HS-27A (cell line): ENCODE measurements at regions not wholly inside any gene's neighbourhood (a gene's known extent, or its start where the extent isn't known, plus 50 kb on each side); places are given as distances from the start of the nearest gene placed in this dataset.
A peak's percentile ranks its signal among the peaks of the same experiment; 100 is the strongest.
"Not testable (repeated sequence)": the region's sequence is repeated elsewhere in the genome, so short reads cannot be mapped to it uniquely, and the experiment has no call there.

Experiments used
- DNase-seq: peaks from one replicate; pipeline ENCODE4 v3.0.0-alpha.2; 2012; ENCODE audit warnings: low read depth, missing footprints

DNA sequence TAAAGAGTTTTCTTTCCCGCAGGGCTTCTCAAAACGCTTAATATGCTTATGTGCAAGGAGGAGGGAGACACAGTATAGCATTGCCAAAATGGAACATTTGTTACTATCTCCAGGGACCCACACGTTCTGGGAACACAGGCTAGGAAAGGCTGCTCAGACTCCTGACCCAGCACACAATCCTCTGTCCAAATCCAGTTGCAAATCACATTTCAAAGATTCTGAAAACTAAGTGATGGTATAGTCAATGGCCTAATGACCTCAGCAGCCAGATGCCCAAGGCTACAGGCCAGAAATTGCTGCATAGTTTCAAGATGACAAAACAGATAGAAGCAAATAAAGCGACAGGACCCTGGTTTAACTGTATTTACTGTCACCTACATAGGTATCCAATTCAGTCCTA, 97.0 kb upstream of the GRIP1 start:
- DNase-seq: no peak

DNA sequence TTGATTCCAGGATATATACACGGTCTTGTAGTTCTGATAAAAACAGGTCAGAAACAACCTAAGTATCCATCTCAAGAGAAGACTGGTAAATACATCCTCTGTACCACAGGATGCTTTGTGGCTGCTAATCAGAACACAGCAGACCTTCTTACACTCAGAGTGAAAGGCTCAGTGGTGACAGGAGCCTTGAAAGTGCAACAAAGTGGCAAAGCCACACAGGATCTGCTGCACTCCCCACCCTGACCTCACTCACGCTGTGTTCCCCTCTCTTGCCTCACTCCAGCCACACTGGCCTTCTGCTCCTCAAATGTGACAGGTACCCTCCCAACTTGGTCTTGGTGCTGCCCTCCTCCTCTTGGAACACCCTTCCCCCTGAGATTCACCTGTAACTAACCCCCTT, 98.1 kb upstream of the GRIP1 start:
- DNase-seq: no peak

DNA sequence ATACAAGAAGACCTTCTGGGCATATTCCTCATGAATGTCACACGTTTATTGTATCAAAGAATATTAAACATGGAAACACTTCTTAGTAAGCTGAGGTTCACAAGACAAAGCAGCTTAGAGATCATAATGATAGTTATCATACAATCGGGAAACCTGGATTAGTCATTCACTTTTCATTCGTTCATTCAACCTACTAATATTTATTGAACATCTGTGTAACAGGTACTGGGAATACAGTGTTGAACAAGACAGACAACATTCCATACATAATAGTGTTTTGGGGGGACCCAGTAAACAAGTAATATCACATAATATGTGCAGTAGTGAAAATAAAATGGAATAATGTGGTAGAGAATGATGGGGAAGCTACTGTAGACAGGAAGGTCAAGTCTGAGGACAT, 100.6 kb upstream of the GRIP1 start:
- no peak for DNase-seq

DNA sequence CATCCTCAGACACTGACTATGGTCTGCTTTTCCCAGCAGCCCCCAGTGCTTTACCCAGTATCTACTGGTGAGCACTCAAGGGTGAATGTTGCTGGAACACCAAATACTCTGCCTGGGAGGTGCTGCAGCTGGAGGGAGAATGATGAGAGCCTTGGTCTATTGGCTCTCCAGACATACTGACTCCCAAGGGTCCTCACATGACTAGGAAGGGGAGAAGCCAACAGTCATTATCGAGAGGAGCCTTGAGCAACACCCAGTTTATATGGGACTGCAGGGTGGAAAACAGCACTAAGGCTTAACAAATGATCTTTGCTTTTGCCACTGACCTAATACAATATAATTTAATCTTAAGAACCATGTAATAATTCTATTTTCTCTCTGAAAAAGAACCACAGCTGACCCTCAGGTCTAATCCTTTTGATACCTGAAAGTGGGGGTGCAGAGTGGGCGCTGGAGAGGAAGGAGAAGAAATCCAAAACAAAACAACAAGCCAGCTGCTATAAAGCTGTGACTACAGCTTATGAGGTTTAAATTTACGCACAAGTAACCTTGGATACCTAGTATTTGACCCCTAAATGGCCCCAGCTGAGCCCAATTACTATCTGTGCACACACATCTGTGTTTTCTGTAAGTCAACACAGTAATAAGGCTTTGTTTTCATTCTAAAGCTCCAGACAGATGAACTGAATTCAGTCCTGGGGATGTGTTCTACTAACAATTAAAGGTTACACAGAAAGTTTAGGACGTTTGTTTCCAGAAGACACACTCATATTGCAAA, 107.8 kb upstream of the GRIP1 start:
- DNase-seq: no peak

DNA sequence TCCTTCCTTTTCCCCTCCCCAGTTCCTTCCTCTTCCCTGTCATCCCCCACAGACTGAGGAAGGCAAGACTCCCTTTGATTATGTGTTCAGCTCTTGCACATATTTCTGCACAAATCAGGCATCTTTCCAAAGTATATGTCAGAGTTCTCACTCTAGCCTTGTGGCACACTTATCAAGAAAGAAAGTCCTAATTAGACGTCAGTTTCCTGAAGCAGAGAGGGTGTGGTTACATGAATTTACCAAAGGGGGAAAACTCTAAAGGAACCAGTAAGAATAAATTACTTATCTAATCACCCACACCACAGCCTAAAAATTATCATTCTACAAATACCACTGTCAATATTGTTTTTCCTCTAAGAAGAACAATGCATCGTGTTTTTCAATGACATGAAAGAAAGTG, 120.7 kb upstream of the GRIP1 start:
- DNase-seq: no peak

DNA sequence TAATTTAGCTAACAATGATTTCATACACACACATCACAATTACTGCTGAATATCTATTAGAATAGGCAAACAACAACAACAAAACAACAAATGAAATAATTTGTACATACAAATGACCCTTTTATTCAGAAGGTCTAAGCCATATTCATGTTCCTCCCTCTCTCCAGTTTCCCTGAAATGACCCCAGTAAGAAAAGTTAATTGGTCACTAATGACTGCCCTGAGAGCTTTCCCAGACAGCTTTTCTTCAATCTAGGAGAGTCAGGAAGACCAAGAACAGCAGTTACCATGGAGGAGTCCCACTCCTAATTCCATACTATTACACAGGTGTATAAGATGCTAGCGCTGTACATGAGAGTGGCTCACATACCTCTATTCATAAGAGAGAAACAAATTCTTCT, 121.2 kb upstream of the GRIP1 start:
- no peak for DNase-seq

DNA sequence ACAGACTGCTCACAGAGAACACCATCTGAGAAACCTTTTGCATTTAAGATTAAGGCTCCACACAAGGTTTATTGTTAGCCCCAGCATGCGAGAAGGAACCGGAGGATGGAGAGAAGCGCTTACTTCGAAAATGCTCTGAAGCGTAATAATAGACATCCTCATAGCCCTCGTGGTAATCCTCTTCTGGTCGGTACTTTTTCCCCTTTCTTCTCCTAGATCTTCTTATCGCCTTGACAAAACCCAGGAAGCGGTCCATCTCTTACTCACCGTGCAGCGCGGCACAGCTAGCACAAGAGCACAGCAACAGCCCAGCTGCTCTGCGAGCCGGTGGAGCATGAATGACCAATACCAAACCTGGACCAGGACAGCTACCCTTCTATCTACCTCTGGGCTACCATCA, 125.1 kb upstream of the GRIP1 start:
- DNase-seq: no peak

DNA sequence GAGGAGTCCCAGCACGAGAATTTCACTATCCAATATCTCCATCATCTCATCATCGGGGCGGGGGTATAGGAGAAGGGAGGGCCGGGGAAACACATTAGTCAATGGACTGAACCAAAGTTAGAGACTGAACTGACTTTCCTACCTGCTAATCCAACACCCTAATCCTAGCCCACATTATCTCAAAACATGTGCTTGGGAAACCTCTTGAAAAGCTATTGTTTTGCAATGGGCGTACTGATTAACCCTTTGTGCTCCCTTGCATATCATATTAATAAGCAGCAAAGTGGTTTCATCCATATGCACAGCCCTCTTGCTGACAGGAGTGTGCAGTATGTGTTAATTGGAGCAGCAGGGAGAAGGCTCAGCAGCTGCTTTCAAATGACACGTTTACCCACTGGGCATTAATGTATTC, 125.7 kb upstream of the GRIP1 start:
- no peak for DNase-seq

DNA sequence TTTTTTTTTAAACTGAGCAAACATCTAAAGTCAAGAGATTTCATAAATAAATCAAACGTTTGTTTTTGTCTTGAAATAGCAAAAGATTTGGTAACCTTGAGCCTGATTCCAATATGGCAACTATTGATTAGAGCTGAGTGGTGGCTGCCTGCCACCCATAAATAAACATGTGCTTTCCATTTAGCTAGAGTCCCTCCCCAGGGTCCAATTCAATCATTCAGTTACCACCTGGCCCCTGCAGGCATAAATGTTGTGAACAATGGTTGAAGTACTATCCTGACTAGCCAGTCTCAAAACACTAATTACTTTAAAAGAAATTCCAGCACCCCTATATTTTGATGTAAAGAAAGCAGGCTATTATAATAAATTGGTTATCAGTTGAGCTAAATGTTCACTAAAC, 129.7 kb upstream of the GRIP1 start:
- DNase-seq: no peak

DNA sequence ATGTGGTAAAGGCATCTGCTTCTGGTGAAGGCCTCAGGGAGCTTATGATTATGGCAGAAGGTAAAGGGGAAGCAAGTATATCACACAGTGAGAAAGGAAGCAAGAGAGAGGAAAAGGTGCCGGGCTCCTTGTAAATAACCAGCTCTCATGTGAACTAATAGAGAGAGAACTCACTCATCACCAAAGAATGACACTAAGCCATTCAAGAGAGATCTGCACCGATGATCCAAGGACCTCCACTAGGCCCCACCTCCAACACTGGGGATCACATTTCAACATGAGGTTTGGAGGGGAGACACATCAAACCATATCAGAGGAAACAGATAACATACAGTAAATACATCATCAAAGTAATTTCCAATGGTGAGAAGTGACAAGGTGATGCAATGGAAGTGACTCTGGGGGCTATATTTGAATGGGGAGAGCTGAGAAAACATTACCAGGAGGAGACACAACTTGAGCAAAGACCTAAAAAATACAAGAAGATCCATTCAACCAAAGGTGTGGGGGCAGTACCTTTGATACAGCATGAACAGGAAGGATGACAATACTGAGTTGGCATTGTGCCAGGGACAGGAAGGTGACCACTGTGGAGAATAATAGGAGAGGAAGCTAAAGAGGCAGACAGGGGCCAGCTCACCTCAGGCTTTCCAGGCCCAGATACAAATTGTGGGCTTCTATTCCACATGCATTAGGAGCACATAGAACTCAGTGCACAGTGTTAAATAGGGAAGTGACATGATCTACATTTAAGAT, 134.4 kb upstream of the GRIP1 start:
- no peak for DNase-seq

DNA sequence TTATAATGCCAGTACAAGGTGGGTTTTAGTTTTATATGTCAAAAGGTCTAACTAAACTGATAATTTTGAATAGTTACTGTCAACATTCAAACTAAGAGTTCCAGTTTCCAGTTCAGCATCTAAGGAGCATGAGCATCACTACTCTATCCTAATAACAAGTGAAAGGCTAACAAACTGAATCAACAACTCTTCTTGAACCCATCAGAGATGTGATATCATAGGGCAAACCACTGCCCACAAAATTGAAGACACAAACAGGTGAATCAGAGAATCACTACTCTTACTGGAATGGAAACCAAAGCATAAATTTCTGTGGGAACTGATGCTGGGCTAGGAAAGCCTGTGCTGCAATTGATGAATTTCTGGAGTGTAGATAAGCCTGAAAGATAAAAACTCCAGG, 140.7 kb upstream of the GRIP1 start:
- no peak for DNase-seq

DNA sequence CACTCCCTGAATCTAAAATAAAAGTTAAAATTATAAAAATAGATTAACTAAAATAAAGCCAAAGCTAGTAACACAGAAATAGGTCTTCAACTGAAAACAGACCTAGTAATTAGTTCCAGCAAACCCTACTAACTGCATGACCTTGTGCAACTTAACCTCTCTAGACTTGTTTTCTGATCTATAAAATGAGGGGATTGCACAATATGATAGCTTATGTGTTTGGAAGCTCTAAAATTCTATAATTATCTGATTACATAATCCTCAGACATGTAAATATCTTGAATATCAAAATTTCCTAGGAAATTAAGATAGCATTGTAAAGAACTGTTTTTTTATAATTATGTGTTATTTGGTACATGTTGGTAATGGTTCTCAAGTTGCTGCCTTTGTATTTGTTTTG, 144.1 kb upstream of the GRIP1 start:
- DNase-seq: no peak

DNA sequence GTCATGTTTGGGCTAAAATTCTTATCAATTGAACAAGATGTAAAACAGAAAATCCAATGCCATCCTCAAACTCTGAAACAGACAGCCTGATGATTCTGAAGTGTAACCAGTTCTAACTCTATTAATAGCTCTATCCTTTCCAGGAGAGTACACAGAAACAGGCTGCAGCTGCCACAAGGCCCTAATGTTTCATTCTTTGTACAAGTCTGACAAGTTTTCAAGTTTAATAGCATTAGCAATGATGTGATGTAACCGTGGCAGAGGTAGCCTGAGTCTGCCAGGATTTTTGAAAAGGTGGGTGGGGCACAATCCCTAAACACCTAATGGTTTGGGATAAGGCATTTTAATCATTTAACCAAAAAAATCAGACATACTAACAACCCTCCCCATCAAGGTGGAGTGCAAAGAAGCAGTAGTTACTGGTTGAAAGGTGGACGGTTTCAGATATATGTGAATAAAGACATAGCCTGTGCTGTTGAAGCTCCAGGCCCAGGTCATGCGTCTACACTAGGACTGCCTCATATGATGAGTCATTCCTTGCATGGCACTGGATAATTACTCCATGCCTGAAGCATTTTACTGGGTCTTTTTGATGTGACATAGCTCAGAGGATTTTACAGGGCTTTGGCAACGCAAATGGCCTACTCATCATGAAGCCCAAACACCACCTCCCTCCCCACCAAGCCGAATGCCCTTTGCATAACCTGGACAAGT, 145.1 kb upstream of the GRIP1 start:
- DNase-seq: peak; percentile 29

DNA sequence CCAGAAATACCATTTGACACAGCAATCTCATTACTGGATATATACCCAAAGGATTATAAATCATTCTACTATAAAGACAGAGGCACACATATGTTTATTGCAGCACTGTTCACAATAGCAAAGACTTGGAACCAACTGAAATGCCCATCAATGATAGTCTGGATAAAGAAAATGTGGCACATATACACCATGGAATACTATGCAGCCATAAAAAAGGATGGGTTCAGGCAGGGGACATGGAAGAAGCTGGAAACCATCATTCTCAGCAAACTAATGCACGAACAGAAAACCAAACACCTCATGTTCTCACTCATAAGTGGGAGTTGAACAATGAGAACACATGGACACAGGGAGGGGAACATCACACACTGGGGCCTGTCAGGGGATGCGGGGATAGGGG, 147.0 kb upstream of the GRIP1 start:
- DNase-seq: not testable (repeated sequence)

DNA sequence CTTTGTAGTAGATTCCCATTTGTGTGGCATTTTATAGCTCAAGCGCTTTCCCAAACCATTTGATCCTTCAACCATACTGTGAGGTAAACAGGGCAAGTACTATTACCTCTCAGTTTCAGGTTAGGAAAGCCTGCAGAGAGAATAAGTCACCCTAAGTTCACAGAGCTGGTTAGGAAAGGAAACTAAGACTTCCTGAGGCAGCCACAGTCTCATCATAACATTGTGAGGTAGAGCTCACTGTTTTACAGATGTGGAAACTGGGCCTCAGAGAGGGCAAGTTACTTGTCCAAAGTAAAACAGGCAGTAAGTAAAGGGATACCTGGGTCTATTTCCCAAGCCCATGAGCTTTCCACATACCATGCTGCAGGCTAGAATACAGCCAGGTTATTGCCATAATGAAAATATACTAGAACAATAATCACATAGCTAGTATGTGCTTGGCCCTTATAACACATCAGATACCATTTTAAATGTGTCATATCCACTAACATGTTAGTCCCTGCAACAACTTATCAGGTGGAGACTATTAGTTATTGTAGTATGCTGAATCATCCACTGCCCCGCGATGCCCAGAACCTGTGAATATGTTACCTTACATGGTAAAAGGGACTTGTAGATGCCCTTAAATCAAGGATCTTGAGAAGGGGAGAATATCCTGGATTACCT, 150.9 kb upstream of the GRIP1 start:
- DNase-seq: no peak

DNA sequence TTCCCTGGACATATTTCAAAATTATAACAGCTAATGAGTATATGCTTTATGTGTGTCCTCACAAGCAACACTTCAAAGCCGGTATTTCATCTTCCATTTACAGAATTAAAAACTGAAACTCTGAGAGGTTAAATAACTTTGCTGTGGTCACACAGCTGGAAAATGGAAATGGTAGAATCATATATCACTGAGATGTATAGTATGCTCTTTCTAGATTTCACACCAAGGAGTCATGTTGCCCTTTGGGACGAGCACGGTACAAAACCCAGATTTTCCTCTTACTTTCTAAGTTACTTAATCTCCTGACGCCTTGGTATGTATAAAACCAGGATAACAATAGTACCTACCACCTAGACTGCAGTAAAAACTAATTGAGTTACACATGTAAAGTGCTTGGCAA, 152.6 kb upstream of the GRIP1 start:
- DNase-seq: no peak

DNA sequence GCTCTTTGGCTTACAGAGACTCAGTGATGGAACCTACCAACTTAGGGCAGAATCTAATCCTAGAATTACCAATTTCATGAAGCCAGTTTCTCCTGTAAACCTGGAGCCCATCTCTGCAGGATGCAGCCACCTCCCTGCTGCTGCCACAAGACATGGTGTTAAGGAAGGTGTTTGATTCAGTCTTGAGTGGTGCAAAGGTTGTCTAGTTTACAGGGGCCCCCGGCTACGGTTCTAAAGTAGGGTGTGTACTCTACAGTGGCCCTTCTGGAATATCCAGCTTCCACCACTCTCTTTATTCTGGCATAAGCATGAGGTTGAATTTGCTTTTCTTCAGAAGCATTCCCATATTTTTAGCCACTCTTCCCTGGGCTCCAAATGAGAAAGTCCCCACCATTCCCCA, 154.1 kb upstream of the GRIP1 start:
- DNase-seq: no peak

DNA sequence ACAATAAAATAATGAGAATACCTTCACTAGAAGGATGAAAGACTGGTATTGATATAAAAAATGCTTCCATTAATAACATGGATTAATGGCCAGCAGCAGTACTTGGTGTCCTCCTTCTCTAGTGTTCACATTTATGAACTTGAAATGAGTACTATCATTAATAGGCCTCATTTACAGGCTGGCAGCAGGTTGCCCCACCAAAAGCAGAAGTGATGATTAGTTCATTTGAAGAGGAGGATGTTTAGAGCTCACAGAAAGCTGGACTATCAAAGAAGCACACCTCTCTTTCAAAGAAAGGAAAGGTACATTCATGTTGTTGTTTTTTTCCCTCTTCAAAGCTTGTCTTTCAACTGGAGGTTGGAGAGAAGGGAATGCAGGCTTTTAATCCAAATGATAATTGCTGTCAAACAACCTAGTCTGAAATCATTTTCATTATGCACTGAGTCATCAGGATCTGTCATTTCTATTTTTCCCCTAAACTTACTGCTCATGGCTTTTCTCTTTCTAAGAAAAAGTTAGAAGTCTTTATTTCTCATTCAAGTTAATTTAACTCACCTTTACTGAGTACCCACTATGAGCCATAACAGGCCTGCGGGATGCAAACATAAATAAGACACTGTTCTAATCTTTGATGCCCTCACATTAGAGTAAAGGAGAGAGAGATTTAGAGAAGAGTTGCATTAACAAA, 157.9 kb upstream of the GRIP1 start:
- DNase-seq: no peak

DNA sequence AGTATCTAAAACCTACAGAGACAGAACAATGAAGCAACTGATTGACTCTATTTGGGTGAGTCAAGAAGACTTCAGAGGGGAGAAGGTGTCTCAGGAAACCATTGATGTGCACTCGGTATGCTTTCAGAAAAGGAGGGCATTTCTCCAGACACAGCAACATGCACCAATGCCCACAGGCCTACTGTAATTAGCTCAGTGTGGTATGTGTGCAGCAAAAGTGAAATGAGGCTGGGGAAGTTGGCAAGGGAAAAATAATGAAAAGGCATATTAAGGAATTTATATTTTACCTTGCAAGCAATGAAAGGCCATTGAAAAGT, 158.4 kb upstream of the GRIP1 start:
- no peak for DNase-seq

DNA sequence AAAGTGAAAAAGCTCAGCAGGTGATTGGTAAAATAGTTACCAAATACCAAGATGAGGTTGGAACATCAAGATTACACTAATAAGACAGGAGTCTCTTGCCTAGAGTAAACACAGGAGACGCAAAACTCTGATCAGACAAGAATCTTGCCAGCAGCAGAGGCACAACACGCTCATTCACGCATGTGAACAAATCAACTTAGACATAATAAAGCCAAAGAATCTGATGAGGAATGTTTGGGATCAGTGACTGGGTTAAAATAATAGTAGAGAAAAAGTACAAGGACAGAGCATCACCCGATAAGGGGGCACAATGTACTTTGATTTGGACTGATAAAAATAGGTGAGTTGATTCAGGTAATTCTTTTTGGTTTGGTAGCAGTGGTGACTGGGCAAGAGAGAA, 159.5 kb upstream of the GRIP1 start:
- DNase-seq: no peak

DNA sequence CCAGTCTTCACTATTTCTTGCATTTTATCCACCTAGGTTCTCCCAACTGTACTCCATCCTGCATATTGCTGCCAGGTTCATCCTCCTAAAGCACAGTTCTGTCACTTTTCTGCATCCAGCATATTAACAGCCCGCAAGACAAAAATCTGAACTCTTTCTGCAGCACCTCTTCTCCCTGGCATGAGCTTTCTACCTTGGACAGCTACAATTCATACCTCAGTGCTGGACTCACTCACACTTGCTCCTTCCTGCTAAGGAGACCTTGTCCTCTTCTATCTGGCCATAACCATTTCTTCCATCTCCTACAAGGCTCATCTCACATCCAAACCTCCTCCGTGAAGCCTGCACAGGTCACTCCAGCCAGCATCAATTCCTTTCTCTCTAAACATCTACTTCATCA, 170.1 kb upstream of the GRIP1 start:
- no peak for DNase-seq

DNA sequence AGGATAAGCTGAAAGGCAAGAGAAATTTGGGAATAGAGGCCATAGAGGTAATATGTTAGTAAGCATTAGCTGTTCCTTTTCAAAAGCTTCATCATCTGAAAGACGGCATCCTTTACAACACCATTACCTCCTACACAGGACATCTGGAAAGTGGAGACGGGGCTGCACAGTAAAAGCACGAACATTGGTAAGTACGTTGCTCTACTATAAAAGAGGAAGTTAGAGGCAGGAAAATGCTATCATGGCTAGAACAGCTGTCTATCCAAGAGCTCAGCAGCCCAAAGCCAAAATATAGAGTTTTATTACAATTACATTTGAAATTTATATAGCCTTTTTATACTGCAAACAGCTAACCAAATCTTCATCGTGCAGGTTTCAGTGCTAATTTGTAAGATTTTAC, 172.3 kb upstream of the GRIP1 start:
- DNase-seq: no peak
